ENCODE measurements at regions not wholly inside any gene's neighbourhood (a gene's known extent, or its start where the extent isn't known, plus 50 kb on each side); places are given as distances from the start of the nearest gene placed in this dataset.

GRCh38 chr4:63524764-63525163 is 884.5 kb downstream of the TECRL start:
- no peak overlapping the region for H3K27ac ChIP-seq (ENCODE audit: low read depth, low read length)
- no peaks in the 10 kb centered on the region for H4K20me1 ChIP-seq (ENCODE audit: insufficient read depth, low read length)
- H3K4me3 ChIP-seq (ENCODE audit: insufficient read depth, low read length) = no peak overlapping the region
- no peaks in the 10 kb centered on the region for H3K4me1 ChIP-seq (ENCODE audit: insufficient read depth, low read length)
- no peak overlapping the region for H3K4me2 ChIP-seq (ENCODE audit: insufficient read depth, low read length)
- no peaks in the 10 kb centered on the region for H3K27me3 ChIP-seq (ENCODE audit: insufficient read depth, low read length)
- TF ChIP-seq, protein P1, sequence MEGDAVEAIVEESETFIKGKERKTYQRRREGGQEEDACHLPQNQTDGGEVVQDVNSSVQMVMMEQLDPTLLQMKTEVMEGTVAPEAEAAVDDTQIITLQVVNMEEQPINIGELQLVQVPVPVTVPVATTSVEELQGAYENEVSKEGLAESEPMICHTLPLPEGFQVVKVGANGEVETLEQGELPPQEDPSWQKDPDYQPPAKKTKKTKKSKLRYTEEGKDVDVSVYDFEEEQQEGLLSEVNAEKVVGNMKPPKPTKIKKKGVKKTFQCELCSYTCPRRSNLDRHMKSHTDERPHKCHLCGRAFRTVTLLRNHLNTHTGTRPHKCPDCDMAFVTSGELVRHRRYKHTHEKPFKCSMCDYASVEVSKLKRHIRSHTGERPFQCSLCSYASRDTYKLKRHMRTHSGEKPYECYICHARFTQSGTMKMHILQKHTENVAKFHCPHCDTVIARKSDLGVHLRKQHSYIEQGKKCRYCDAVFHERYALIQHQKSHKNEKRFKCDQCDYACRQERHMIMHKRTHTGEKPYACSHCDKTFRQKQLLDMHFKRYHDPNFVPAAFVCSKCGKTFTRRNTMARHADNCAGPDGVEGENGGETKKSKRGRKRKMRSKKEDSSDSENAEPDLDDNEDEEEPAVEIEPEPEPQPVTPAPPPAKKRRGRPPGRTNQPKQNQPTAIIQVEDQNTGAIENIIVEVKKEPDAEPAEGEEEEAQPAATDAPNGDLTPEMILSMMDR (IDR thresholded peaks at IDR 0.05; ENCODE audit: extremely low read depth, low read depth, low read length) = no peak
- no peaks in the 10 kb centered on the region for H3K36me3 ChIP-seq (ENCODE audit: insufficient read depth, low read length)
- H3K9me3 ChIP-seq (ENCODE audit: low read depth, low read length) = peaks cover 10% of the 10 kb centered on the region
- no peaks in the 10 kb centered on the region for H3K79me2 ChIP-seq (ENCODE audit: insufficient read depth, low read length)
- DNase-seq (ENCODE audit: insufficient read length, low spot score, missing footprints) = no peak
- no peak overlapping the region for H2AFZ ChIP-seq (ENCODE audit: low read length)

DNA sequence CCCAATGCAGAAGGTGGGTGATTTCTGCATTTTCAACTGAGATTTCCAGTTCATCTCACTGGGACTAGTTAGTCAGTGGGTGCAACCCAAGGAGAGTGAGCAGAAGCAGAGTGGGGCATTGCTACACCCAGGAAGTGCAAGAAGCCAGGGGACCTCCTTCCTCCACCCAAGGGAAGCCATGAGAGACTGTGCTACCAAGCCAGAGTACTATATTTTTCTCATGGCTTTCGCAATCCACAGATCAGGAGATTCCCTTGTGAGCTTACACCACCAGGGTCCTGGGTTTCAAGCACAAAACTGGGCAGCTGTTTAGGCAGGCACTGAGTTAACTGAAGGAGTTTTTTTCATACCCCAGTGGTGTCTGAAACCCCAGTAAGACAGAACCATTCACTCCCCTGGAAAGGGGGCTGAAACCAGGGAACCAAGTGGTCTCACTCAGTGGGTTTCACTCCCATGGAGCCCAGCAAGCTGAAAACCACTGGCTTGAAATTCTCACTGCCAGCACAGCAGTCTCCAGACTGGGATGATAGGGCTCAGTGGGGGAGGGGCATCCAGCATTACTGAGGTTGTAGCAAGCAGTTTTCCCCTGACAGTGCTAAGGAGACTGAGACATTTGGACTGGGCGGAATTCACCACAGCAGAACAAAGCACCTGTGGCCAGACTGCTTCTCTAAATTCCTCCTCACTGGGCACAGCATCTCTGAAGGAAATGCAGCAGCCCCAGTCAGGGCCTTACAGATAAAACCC is 903.4 kb downstream of the TECRL start:
- Histone ChIP-seq H2AFZ (ENCODE audit: low read length) (no peak overlapping the region), H3K36me3 (ENCODE audit: insufficient read depth, low read length) (no peaks in the 10 kb centered on the region), H3K79me2 (ENCODE audit: insufficient read depth, low read length) (no peaks in the 10 kb centered on the region), H4K20me1 (ENCODE audit: insufficient read depth, low read length) (no peaks in the 10 kb centered on the region), H3K4me1 (ENCODE audit: insufficient read depth, low read length) (no peaks in the 10 kb centered on the region), H3K4me3 (ENCODE audit: insufficient read depth, low read length) (no peak overlapping the region), H3K4me2 (ENCODE audit: insufficient read depth, low read length) (no peak overlapping the region), H3K27me3 (ENCODE audit: insufficient read depth, low read length) (no peaks in the 10 kb centered on the region), H3K9me3 (ENCODE audit: low read depth, low read length) (no peaks in the 10 kb centered on the region), H3K27ac (ENCODE audit: low read depth, low read length) (no peak overlapping the region)
- TF ChIP-seq, protein P1 (IDR thresholded peaks at IDR 0.05; ENCODE audit: extremely low read depth, low read depth, low read length) = no peak
- DNase-seq (ENCODE audit: insufficient read length, low spot score, missing footprints) = no peak

DNA sequence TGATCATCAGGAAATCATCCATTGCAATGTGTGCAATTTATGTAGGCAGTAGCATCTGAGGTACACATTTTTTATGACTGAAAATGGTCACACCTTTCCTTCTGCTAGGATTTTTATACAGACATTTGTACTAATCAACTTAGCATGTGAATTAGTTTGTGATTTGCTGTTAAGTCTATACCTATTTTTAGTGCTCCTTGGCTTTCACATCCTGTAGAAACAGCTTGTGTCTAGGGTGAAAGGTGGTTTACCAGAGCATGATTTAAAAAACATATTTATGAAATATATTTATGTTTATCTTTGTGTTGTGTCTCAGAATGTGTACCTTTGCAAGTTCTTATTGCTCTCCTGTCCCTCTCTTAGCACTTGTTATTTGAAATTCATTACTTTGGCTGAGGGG is 916.0 kb downstream of the TECRL start:
- H3K4me3 ChIP-seq (ENCODE audit: insufficient read depth, low read length) = no peak overlapping the region
- peaks cover 7% of the 10 kb centered on the region for H3K9me3 ChIP-seq (ENCODE audit: low read depth, low read length)
- H3K27ac ChIP-seq (ENCODE audit: low read depth, low read length) = no peak overlapping the region
- DNase-seq (ENCODE audit: insufficient read length, low spot score, missing footprints) = no peak
- H3K27me3 ChIP-seq (ENCODE audit: insufficient read depth, low read length) = no peaks in the 10 kb centered on the region
- H3K36me3 ChIP-seq (ENCODE audit: insufficient read depth, low read length) = no peaks in the 10 kb centered on the region
- no peak overlapping the region for H2AFZ ChIP-seq (ENCODE audit: low read length)
- no peak overlapping the region for H3K4me2 ChIP-seq (ENCODE audit: insufficient read depth, low read length)
- H3K4me1 ChIP-seq (ENCODE audit: insufficient read depth, low read length) = no peaks in the 10 kb centered on the region
- no peaks in the 10 kb centered on the region for H3K79me2 ChIP-seq (ENCODE audit: insufficient read depth, low read length)
- no peaks in the 10 kb centered on the region for H4K20me1 ChIP-seq (ENCODE audit: insufficient read depth, low read length)
- TF ChIP-seq, protein P1 (IDR thresholded peaks at IDR 0.05; ENCODE audit: extremely low read depth, low read depth, low read length) = no peak

GRCh38 chr4:63492515-63492914 is 916.7 kb downstream of the TECRL start:
- no peak overlapping the region for H2AFZ ChIP-seq (ENCODE audit: low read length)
- H3K79me2 ChIP-seq (ENCODE audit: insufficient read depth, low read length) = no peaks in the 10 kb centered on the region
- peaks cover 7% of the 10 kb centered on the region for H3K9me3 ChIP-seq (ENCODE audit: low read depth, low read length)
- no peaks in the 10 kb centered on the region for H3K36me3 ChIP-seq (ENCODE audit: insufficient read depth, low read length)
- H4K20me1 ChIP-seq (ENCODE audit: insufficient read depth, low read length) = no peaks in the 10 kb centered on the region
- H3K4me1 ChIP-seq (ENCODE audit: insufficient read depth, low read length) = no peaks in the 10 kb centered on the region
- DNase-seq (ENCODE audit: insufficient read length, low spot score, missing footprints) = no peak
- H3K27me3 ChIP-seq (ENCODE audit: insufficient read depth, low read length) = no peaks in the 10 kb centered on the region
- H3K4me3 ChIP-seq (ENCODE audit: insufficient read depth, low read length) = no peak overlapping the region
- TF ChIP-seq, protein P1 (IDR thresholded peaks at IDR 0.05; ENCODE audit: extremely low read depth, low read depth, low read length) = no peak
- no peak overlapping the region for H3K4me2 ChIP-seq (ENCODE audit: insufficient read depth, low read length)
- no peak overlapping the region for H3K27ac ChIP-seq (ENCODE audit: low read depth, low read length)

All from osteoblast (primary cell).